ENCODE measurements at regions not wholly inside any gene's neighbourhood (a gene's known extent, or its start where the extent isn't known, plus 50 kb on each side); places are given as distances from the start of the nearest gene placed in this dataset.

- Histone ChIP-seq H3K4me1 (ENCODE audit: insufficient read depth, low read length) (no peaks in the 10 kb centered on the region), H3K9ac (ENCODE audit: insufficient read depth, low read depth, low read length) (no peak overlapping the region), H3K79me2 (ENCODE audit: insufficient read depth, low read length) (no peaks in the 10 kb centered on the region), H3K4me2 (ENCODE audit: low read depth, low read length) (no peak overlapping the region), H4K20me1 (ENCODE audit: insufficient read depth, low read length) (no peaks in the 10 kb centered on the region), H2AFZ (ENCODE audit: low read length) (no peak overlapping the region), H3K9me3 (ENCODE audit: low read length) (no peaks in the 10 kb centered on the region), H3K36me3 (replicated peaks in 1 of 2; ENCODE audit: control insufficient read depth in 1 of 2, insufficient read depth in 2 of 2, low read length in 2 of 2) (no peaks in the 10 kb centered on the region), H3K27ac (ENCODE audit: extremely low read length, insufficient read depth, low read length) (no peak overlapping the region), H3K4me3 (replicated peaks in 1 of 3; ENCODE audit: insufficient read depth in 1 of 3, low read depth in 2 of 3, low read length in 3 of 3) (no peak overlapping the region), H3K27me3 (ENCODE audit: control insufficient read depth in 1 of 2, insufficient read depth in 2 of 2, low read length in 2 of 2) (no peaks in the 10 kb centered on the region)
- BruUV-seq (replicated peaks), result no TSS peak
- ATAC-seq, result no peak
- TF ChIP-seq TOPORS (CRISPR knock-in tag; IDR thresholded peaks at IDR 0.05), result no peak
- no peak for TF ChIP-seq ONECUT2 (CRISPR knock-in tag; IDR thresholded peaks at IDR 0.05)
- TF ChIP-seq RNF2 (conservative IDR thresholded peaks at IDR 0.05; ENCODE audit: low read depth), result no peak
- no peak for TF ChIP-seq ZMYM2 (CRISPR knock-in tag; IDR thresholded peaks at IDR 0.05)
- TF ChIP-seq, protein P1, sequence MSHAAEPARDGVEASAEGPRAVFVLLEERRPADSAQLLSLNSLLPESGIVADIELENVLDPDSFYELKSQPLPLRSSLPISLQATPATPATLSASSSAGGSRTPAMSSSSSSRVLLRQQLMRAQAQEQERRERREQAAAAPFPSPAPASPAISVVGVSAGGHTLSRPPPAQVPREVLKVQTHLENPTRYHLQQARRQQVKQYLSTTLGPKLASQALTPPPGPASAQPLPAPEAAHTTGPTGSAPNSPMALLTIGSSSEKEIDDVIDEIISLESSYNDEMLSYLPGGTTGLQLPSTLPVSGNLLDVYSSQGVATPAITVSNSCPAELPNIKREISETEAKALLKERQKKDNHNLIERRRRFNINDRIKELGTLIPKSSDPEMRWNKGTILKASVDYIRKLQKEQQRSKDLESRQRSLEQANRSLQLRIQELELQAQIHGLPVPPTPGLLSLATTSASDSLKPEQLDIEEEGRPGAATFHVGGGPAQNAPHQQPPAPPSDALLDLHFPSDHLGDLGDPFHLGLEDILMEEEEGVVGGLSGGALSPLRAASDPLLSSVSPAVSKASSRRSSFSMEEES (CRISPR knock-in tag; IDR thresholded peaks at IDR 0.05), result no peak
- in situ Hi-C loops (cut with HindIII; ENCODE audit: extremely low pct_ligation_motif_present, low pct_unique_long_range_greater_than_20kb), result no loop called here
- FAIRE-seq, result no peak
- 0% methylated on average over 1 of the region's 1 CpG for WGBS (ENCODE audit: low lambda C conversion rate)
- ChIA-PET POLR2A (no interaction called here), CTCF (ENCODE audit: low intra/inter-chr PET ratio, low total read pairs) (no interaction called here)
- no peak for DNase-seq (ENCODE audit: low spot score)
- intact Hi-C loops (cut with micrococcal nuclease; ENCODE audit: unreplicated experiment), result no loop called here
Observed at GRCh38 chr4:149933120-149933519, 117.5 kb upstream of the IQCM start.

DNA sequence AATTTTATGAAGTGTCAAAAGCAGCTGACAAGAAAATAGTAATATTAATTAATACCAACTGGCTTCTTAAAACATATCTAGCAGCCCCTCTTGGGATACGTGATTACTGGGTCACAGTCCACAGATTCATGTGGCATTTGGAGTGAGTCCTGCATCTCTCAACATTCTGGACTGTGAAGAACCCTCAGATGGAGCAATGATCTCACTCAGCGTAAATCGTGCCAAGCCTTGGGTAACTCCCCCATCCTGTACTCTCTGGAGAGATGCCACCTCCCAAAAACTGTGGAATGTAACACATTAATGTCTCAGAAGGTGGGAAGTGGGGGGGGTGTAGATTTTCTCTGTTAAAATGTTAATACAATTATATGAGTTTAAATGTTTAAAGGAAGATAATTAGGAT lies 118.2 kb upstream of the IQCM start:
- ATAC-seq, result no peak
- in situ Hi-C loops (cut with HindIII; ENCODE audit: extremely low pct_ligation_motif_present, low pct_unique_long_range_greater_than_20kb), result no loop called here
- TF ChIP-seq ZNF615 (CRISPR knock-in tag; IDR thresholded peaks at IDR 0.05; ENCODE audit: borderline replicate concordance) (no peak), ZNF687 (CRISPR knock-in tag; IDR thresholded peaks at IDR 0.05) (no peak), ZNF142 (CRISPR knock-in tag; IDR thresholded peaks at IDR 0.05) (no peak)

More for the DNA sequence above, 118.2 kb upstream of the IQCM start:
- no peak for FAIRE-seq
- no peak overlapping the region for H3K27ac ChIP-seq (ENCODE audit: extremely low read length, insufficient read depth, low read length)
- no peaks in the 10 kb centered on the region for H3K27me3 ChIP-seq (ENCODE audit: control insufficient read depth in 1 of 2, insufficient read depth in 2 of 2, low read length in 2 of 2)
- DNase-seq (ENCODE audit: low spot score), result no peak
- WGBS (ENCODE audit: low lambda C conversion rate), result 53% methylated on average over 3 of the region's 3 CpGs
- intact Hi-C loops (cut with micrococcal nuclease; ENCODE audit: unreplicated experiment), result no loop called here
- ChIA-PET CTCF (ENCODE audit: low intra/inter-chr PET ratio, low total read pairs) (no interaction called here), POLR2A (no interaction called here)
- no peaks in the 10 kb centered on the region for H3K36me3 ChIP-seq (replicated peaks in 1 of 2; ENCODE audit: control insufficient read depth in 1 of 2, insufficient read depth in 2 of 2, low read length in 2 of 2)
- H3K4me1 ChIP-seq (ENCODE audit: insufficient read depth, low read length), result no peaks in the 10 kb centered on the region
- no peaks in the 10 kb centered on the region for H4K20me1 ChIP-seq (ENCODE audit: insufficient read depth, low read length)
- H3K4me2 ChIP-seq (ENCODE audit: low read depth, low read length), result no peak overlapping the region
- H3K9ac ChIP-seq (ENCODE audit: insufficient read depth, low read depth, low read length), result no peak overlapping the region
- no peaks in the 10 kb centered on the region for H3K79me2 ChIP-seq (ENCODE audit: insufficient read depth, low read length)
- no TSS peak for BruUV-seq (replicated peaks)
- H2AFZ ChIP-seq (ENCODE audit: low read length), result no peak overlapping the region
- no peaks in the 10 kb centered on the region for H3K9me3 ChIP-seq (ENCODE audit: low read length)
- no peak overlapping the region for H3K4me3 ChIP-seq (replicated peaks in 1 of 3; ENCODE audit: insufficient read depth in 1 of 3, low read depth in 2 of 3, low read length in 3 of 3)
